Karpas-422 (cell line): ENCODE measurements at regions not wholly inside any gene's neighbourhood (a gene's known extent, or its start where the extent isn't known, plus 50 kb on each side); places are given as distances from the start of the nearest gene placed in this dataset.

ENCODE experiments used
- DNase-seq: peaks from one replicate; pipeline ENCODE4 v3.0.0-alpha.2; 2015
- H2AFZ ChIP-seq: fragments of 200-600 bp; sonication (generic); 2 replicates; pipeline ENCODE4 v1.6.1; 2014; ENCODE audit warnings: antibody characterized with exemption, low read length, mixed read lengths
- H3K27ac ChIP-seq: fragments of 200-600 bp; sonication (generic); 2 replicates; pipeline ENCODE4 v1.5.1; 2014; ENCODE audit warnings: mild to moderate bottlenecking, low read length, moderate library complexity
- H3K27me3 ChIP-seq: fragments of 200-600 bp; sonication (generic); 2 replicates; pipeline ENCODE4 v1.6.1; 2014; ENCODE audit warnings: low read length, mixed read lengths
- H3K36me3 ChIP-seq: fragments of 200-600 bp; sonication (generic); 2 replicates; pipeline ENCODE4 v1.6.1; 2014; ENCODE audit warnings: low read length, mixed read lengths; ENCODE audit not compliant: insufficient read depth
- H3K4me1 ChIP-seq: fragments of 200-600 bp; sonication (generic); 2 replicates; pipeline ENCODE4 v1.6.1; 2014; ENCODE audit warnings: mild to moderate bottlenecking, low read length, mixed read lengths
- H3K4me2 ChIP-seq: fragments of 200-600 bp; sonication (generic); 2 replicates; pipeline ENCODE4 v1.6.1; 2014; ENCODE audit warnings: low read length, low read depth, mild to moderate bottlenecking; ENCODE audit not compliant: poor library complexity, severe bottlenecking
- H3K4me3 ChIP-seq: fragments of 200-600 bp; sonication (generic); 2 replicates; pipeline ENCODE4 v1.5.1; 2014; ENCODE audit warnings: mild to moderate bottlenecking, antibody characterized with exemption, low read length, mixed read lengths
- H3K79me2 ChIP-seq: fragments of 200-600 bp; sonication (generic); 2 replicates; pipeline ENCODE4 v1.6.1; 2014; ENCODE audit warnings: mild to moderate bottlenecking, low read length, mixed read lengths
- H3K9ac ChIP-seq: fragments of 200-600 bp; sonication (generic); 2 replicates; pipeline ENCODE4 v1.6.0; 2014; ENCODE audit warnings: low read length
- H3K9me2 ChIP-seq: fragments of 200-600 bp; sonication (generic), shearing (Covaris generic); replicated peaks from 2 replicates; pipeline ENCODE4 v1.6.0; 2014; ENCODE audit warnings: mild to moderate bottlenecking, low read length, moderate library complexity; ENCODE audit not compliant: insufficient read depth
- H3K9me3 ChIP-seq: fragments of 300-700, 200-600 bp; sonication (generic); 2 replicates; pipeline ENCODE4 v1.6.1; 2014; ENCODE audit warnings: low read length, mixed read lengths
- H4K20me1 ChIP-seq: fragments of 200-600 bp; sonication (generic); 2 replicates; pipeline ENCODE4 v1.6.1; 2014; ENCODE audit warnings: mild to moderate bottlenecking, antibody characterized with exemption, low read length, low read depth; ENCODE audit not compliant: insufficient read depth

GRCh38 chr12:46915836-46916235 is 90.0 kb upstream of the SLC38A4 start:
- Histone ChIP-seq H3K9ac (no peak overlapping the region), H2AFZ (no peak overlapping the region), H4K20me1 (no peaks in the 10 kb centered on the region), H3K4me1 (peaks cover 9% of the 10 kb centered on the region), H3K4me3 (no peak overlapping the region), H3K27me3 (no peaks in the 10 kb centered on the region), H3K27ac (no peak overlapping the region), H3K4me2 (no peak overlapping the region), H3K79me2 (no peaks in the 10 kb centered on the region), H3K36me3 (no peaks in the 10 kb centered on the region), H3K9me3 (no peaks in the 10 kb centered on the region), H3K9me2 (no peaks in the 10 kb centered on the region)
- no peak for DNase-seq

- H3K9ac ChIP-seq = no peak overlapping the region
Observed at GRCh38 chr12:46916796-46917419, 91.1 kb upstream of the SLC38A4 start.

GRCh38 chr12:46917821-46918220 is 92.0 kb upstream of the SLC38A4 start:
- Histone ChIP-seq H3K9ac (no peak overlapping the region), H3K27ac (no peak overlapping the region), H3K9me3 (no peaks in the 10 kb centered on the region), H4K20me1 (no peaks in the 10 kb centered on the region), H3K4me1 (peaks cover 12% of the 10 kb centered on the region), H3K36me3 (no peaks in the 10 kb centered on the region), H3K9me2 (no peaks in the 10 kb centered on the region), H3K4me3 (no peak overlapping the region), H3K4me2 (no peak overlapping the region), H3K79me2 (no peaks in the 10 kb centered on the region), H3K27me3 (no peaks in the 10 kb centered on the region), H2AFZ (no peak overlapping the region)
- no peak for DNase-seq

More at GRCh38 chr12:46916796-46917419, 91.1 kb upstream of the SLC38A4 start:
- Histone ChIP-seq H3K36me3 (no peaks in the 10 kb centered on the region), H2AFZ (no peak overlapping the region), H3K27ac (no peak overlapping the region), H3K9me3 (no peaks in the 10 kb centered on the region), H3K79me2 (no peaks in the 10 kb centered on the region), H3K4me3 (no peak overlapping the region), H4K20me1 (no peaks in the 10 kb centered on the region), H3K9me2 (no peaks in the 10 kb centered on the region), H3K4me1 (peaks cover 12% of the 10 kb centered on the region), H3K27me3 (no peaks in the 10 kb centered on the region), H3K4me2 (no peak overlapping the region)
- no peak for DNase-seq

DNA sequence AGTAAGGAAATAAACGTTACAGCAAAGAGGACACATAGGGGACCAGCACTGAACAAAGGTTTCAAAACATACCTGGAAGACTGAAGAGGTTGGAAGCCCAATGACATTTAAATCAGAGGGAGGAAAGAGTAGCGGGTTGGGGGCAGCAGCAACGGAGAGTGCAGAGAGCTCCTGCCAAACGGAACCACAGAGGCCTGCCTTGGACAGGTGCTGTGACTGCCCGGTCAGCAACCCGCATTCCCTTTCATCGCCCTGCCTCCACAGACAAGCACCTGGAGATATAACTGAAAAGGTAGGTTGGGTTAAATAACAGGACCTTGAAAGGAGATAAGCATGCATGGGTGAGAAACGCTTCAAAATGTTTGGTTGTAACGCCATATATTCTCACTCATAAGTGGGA is 92.8 kb upstream of the SLC38A4 start:
- Histone ChIP-seq H3K27ac (no peak overlapping the region), H3K4me3 (no peak overlapping the region), H4K20me1 (no peaks in the 10 kb centered on the region), H3K27me3 (no peaks in the 10 kb centered on the region), H2AFZ (no peak overlapping the region), H3K9me2 (no peaks in the 10 kb centered on the region), H3K4me2 (no peak overlapping the region), H3K9me3 (no peaks in the 10 kb centered on the region), H3K9ac (no peak overlapping the region), H3K36me3 (no peaks in the 10 kb centered on the region), H3K79me2 (no peaks in the 10 kb centered on the region), H3K4me1 (peaks cover 12% of the 10 kb centered on the region)
- DNase-seq = no peak

DNA sequence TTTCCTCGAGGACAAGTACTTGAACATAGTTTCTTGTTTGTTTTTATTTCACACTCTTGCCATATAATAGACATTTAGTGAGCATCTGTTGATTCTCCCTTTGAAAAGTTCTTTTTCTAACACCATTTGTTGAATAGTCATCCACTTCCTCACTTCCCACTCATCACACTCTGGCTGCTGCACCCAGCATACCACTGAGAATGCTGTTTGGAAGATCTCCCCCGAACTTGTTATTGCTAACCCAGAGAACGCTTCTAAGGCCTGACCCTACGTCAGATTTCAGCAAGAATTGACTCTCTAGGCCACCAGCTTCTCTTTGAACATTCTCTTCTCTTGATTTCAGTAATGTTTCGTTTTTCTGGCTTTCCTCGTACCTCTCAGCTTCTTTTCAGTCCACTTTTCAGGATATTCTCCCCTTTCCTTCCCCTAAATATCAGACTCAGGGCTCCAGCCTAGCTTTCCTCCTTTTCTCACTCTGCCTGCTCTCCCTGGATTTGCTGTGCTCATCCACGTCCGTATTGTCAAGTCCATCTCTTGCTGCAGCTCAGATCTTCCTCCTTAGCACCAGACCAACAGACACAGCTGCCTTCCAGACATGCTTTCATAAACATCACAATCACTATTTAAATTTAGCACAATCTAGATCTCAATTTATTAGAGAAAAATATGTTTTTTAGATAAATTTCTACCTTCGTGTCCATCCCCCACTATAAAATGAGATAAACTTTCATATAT is 94.0 kb upstream of the SLC38A4 start:
- no peak for DNase-seq
- H4K20me1 ChIP-seq = no peaks in the 10 kb centered on the region
- H3K9me3 ChIP-seq = no peaks in the 10 kb centered on the region
- H2AFZ ChIP-seq = no peak overlapping the region
- H3K36me3 ChIP-seq = no peaks in the 10 kb centered on the region
- H3K9me2 ChIP-seq = no peaks in the 10 kb centered on the region
- no peak overlapping the region for H3K9ac ChIP-seq
- no peak overlapping the region for H3K27ac ChIP-seq
- H3K4me1 ChIP-seq = peaks cover 12% of the 10 kb centered on the region
- peak overlapping the region; percentile 1 for H3K4me2 ChIP-seq
- no peaks in the 10 kb centered on the region for H3K27me3 ChIP-seq
- H3K4me3 ChIP-seq = no peak overlapping the region
- no peaks in the 10 kb centered on the region for H3K79me2 ChIP-seq

- H3K9me3 ChIP-seq = no peaks in the 10 kb centered on the region
- H3K4me3 ChIP-seq = no peak overlapping the region
- H3K4me2 ChIP-seq = peak overlapping the region; percentile 1
- H3K27me3 ChIP-seq = no peaks in the 10 kb centered on the region
- H3K27ac ChIP-seq = no peak overlapping the region
- H3K9ac ChIP-seq = no peak overlapping the region
- peaks cover 12% of the 10 kb centered on the region for H3K4me1 ChIP-seq
- no peaks in the 10 kb centered on the region for H3K36me3 ChIP-seq
- no peaks in the 10 kb centered on the region for H3K79me2 ChIP-seq
- no peaks in the 10 kb centered on the region for H3K9me2 ChIP-seq
- H4K20me1 ChIP-seq = no peaks in the 10 kb centered on the region
- no peak overlapping the region for H2AFZ ChIP-seq
- peak; percentile 68 for DNase-seq
Observed at GRCh38 chr12:46920499-46920898, 94.7 kb upstream of the SLC38A4 start.

DNA sequence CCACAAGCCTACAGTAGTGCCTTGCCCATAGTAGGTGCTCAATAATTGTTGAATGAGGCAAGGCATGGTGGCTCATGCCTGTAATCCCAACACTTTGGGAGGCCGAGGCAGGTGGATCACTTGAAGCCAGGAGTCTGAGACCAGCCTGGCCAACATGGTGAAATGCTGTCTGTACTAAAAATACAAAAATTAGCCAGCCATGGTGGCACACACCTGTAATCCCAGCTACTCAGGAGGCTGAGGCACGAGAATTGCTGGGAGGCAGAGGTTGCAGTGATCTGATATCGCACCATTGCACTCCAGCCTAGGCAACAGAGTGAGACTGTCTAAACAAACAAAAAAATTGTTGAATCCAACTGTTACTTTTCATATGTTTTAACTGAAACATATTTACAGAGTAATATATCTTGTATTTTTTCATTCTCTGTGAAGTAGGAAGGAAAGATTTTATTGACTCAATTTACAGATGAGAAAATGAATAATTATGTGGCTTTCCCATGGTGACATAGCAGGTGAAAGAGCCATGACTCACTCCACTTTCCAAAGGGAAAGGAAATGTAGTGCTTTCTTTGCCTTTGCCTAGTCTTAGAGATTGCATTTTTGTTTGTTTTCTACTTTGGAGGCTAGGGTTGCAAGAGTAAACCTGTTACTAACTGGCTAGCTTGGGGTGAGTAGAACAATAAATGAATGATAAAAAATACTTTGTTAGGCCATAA is 95.4 kb upstream of the SLC38A4 start:
- no peaks in the 10 kb centered on the region for H4K20me1 ChIP-seq
- H3K9me2 ChIP-seq = no peaks in the 10 kb centered on the region
- no peak overlapping the region for H2AFZ ChIP-seq
- H3K27me3 ChIP-seq = no peaks in the 10 kb centered on the region
- H3K4me3 ChIP-seq = no peak overlapping the region
- H3K4me2 ChIP-seq = peak overlapping the region; percentile 1
- no peak for DNase-seq
- no peaks in the 10 kb centered on the region for H3K36me3 ChIP-seq
- no peaks in the 10 kb centered on the region for H3K79me2 ChIP-seq
- H3K4me1 ChIP-seq = peaks cover 12% of the 10 kb centered on the region
- H3K9ac ChIP-seq = no peak overlapping the region
- H3K9me3 ChIP-seq = no peaks in the 10 kb centered on the region
- H3K27ac ChIP-seq = no peak overlapping the region

DNA sequence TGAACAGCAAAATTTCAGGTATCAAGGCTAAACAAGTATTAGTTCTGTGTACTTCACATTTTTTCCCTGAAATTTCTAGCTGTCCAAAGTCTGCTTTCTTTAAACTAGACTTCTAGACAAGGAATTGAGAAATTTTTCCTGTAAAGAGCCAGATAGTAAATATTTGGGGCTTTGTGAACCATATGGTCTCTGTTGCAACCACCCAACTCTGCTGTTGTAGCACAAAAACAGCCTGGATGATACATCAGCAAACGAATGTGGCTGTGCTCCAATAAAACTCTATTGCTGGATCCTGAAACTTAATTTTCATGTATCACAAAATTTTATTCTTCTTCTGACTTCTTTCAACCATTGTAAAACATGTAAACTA is 96.0 kb upstream of the SLC38A4 start:
- peaks cover 12% of the 10 kb centered on the region for H3K4me1 ChIP-seq
- H3K27ac ChIP-seq = no peak overlapping the region
- no peaks in the 10 kb centered on the region for H3K79me2 ChIP-seq
- H2AFZ ChIP-seq = no peak overlapping the region
- H3K9me2 ChIP-seq = no peaks in the 10 kb centered on the region
- H4K20me1 ChIP-seq = no peaks in the 10 kb centered on the region
- H3K4me3 ChIP-seq = no peak overlapping the region
- H3K9ac ChIP-seq = no peak overlapping the region
- no peak for DNase-seq
- H3K9me3 ChIP-seq = no peaks in the 10 kb centered on the region
- no peak overlapping the region for H3K4me2 ChIP-seq
- H3K27me3 ChIP-seq = no peaks in the 10 kb centered on the region
- H3K36me3 ChIP-seq = no peaks in the 10 kb centered on the region
